SIG-M5 treated with dmso at 0.1 percent for 504 hours (cell line): ENCODE measurements at regions not wholly inside any gene's neighbourhood (a gene's known extent, or its start where the extent isn't known, plus 50 kb on each side); places are given as distances from the start of the nearest gene placed in this dataset.

Experiments used
- DNase-seq: peaks from one replicate; lab custom pipeline; 2025; ENCODE audit not compliant: unreplicated experiment; lab: John Stamatoyannopoulos, UW

DNA sequence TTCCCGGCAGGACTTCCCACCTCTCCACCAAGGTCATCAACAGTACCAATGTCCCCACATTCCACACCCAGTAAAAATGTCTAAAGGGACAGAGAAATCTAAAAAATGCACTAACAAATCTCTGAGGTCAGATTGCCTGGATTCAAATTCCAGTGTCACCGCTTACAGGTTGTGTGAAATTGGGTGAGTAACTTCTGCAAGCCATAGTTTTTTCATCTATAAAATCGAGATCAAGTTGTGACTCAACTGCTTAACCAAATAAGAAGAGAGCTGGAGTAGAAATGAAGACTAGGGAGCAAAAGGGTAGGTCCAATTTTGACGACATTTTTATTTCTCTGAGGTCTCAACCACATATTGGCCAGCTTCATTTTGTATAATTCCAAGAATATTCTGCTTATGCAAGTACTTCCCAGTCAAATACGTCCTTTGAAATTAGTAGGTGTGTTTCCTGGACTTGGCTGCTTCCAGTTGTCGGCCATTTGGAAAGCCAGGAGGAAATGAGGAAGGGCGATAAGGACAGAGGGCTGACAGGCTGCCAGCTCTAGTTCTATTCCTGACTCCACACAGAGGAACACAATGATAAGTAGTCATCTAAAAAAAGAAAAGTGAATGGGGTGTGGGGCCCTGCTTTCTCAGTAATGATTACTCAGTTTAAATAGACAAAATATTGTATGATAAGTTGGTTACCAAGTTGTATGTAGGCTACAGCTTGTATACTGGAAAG, 57.7 kb upstream of the ZC3H11B start:
- no peak for DNase-seq

DNA sequence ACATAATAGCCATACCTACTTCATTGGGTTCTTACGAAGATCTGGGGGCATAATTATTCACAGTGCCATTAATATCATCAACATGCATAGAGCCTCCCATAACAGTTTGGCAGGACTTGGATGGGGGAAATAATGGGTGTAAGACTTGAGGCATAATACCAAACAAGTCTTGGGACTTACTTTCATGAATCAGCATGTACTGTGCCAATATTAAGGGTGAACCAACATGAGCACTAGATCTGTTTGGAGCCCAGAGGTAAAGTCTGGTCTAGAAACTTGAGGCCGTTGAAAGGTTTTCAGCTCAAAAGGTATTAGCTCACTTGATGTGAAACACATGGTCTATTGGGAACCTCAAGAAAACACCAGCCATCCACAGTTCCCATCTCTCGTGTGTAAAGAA, 56.7 kb upstream of the ZC3H11B start:
- no peak for DNase-seq

DNA sequence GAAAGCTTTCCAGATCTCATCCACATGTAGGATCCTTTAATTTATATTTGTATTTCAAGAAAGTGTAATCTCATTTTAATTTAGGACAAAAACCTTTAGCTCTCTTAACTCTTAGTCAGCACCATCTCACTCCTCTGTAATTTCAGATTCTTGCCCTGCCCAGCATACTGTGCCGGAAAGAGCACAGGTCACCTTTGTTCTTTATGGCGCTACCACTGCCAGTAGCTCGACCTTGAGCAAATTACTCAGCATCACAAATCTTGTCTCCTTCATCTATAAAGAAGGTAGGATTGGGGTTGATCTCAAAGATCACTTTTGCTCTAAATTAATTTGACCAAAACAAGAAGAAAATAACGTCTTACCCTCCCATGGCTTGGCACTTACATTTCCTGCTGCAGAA, 56.1 kb upstream of the ZC3H11B start:
- DNase-seq: no peak

DNA sequence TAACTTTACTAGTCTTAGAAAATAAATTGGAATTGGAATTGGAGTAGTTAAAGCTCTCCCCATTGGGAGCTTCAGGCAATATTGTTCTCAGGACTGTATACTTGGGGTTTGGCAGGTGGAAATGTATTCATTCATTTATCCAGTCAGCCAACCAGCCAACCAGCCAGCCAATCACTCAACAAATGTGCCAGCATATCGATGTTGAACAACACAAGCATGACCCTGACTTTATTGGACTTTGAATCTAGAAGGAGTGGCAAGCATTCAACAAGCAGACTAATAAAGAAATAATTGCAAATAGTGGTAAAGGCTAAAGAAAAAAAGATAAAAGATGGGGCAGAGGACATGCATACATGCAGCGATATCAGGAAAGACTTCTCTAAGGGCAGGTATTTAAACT, 55.5 kb upstream of the ZC3H11B start:
- DNase-seq: no peak

DNA sequence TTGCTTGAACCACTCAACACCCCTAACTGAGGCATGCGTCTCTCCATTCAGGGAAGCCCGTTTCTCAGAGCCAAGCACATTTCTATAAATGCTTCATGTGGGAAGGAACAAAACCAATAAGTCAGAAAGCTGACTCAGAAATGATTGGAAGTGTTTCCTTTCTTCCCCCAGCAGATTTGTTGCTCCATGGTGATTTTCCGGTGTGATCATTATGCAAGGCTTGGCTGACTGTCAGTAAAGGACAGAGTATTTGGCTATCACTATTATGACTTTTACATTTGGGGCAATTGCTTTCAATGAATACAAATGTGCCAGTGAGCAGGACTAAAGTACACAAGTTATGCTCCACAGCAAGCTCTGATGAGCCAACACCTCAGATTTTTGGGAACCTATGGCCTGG, 53.3 kb upstream of the ZC3H11B start:
- DNase-seq: no peak

DNA sequence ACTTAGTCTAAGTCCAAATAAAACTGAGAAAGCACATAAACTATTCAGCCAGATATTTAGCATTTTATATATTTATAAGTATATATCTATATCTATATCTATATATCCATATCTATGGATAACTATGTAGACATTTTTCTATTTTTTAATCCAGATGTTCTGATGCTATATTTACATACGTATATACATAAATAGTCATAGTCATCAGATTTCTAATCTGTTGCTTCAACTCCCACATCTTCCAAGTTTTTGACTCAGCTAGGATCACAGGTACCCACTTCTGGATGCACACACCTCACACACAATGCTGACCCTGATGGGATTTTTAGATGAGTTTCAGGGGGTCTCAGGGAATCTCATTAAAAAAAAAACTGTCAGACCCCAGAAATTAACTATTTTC, 52.2 kb upstream of the ZC3H11B start:
- no peak for DNase-seq

DNA sequence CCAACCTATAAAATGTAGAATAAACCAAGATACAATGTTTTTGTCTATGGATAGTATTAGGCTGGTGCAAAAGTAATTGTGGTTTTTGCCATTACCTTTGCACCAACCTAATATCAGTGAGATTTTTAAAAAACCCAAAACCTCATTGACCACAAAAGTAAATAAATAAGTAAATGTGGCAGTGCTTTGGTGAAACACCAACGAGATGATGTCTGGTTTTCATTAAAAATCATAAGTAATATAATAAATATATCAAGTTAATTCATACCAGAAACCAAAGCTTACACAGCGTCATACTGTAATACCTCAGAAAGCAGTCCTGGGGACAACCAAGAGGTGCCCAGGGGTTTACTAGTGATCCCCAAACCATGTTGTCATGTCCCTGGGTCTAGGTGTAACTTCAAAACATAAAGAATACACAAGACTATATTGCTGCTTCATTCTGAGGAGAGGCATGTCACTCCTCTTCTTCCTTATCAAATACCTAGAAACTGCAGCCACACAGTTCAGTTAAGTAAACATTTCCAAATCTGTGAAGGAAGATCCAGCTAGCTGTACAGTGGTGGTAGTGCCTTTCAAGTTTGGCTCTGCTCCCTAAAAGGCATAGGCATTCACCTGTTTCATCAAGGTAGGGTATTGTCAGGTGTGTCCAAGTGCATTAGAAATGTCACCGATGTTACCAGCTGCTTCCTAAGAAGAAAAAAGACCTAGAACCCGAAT, 51.6 kb upstream of the ZC3H11B start:
- no peak for DNase-seq
